ENCODE measurements at regions not wholly inside any gene's neighbourhood (a gene's known extent, or its start where the extent isn't known, plus 50 kb on each side); places are given as distances from the start of the nearest gene placed in this dataset.

DNA sequence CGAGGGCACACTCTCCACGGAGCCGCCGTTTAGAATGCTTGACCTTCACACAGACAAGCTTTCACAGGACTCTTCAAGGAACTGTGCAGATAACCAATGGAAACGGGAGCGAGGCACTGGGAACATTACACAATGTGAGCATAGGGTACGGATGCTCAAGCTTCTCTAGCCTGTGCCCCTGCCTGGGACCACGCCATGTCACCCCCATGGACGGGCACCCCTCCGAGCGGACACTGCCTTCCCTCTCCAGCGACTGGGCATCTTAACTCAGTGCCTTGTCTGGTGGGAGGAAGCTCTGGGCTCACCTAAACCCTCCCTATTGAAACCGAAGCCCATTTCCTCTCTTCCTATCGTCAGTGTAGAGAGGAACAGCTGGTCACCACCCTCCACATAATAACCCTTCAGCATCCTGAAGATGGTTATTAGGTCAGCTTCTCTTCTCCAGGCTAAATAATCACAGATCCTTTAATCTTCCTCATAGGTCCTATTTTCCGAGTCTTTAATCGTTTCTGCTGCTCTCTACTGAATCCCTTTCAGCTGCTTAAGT lies 626.7 kb downstream of the GALR1 start:
- in situ Hi-C loops (cut with MboI; ENCODE audit: low pct_ligation_motif_present in 1 of 4, low pct_unique_long_range_greater_than_20kb in 1 of 4, low sequenced_read_pairs in 3 of 4), result no loop called here

DNA sequence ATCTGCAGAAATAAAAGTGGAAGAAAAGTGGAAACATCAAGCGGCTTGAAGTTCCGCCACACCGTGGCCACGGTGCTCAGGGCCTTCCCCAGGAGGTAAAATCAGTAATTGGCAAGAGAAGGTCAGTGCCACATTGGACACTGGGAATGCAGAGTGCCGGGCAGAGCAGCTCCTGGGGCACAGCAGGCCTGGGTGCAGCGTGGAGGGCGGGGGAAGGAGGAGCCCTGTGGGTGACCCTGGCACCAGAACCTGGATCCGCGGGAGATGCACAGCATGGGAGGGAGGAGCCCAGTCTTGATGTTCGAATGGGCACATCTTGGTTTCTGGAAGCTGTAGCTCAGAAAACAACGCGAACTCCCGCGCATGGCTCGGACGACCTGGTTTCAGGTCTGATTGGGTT lies 630.2 kb downstream of the GALR1 start:
- Histone ChIP-seq H3K4me1 (no peaks in the 10 kb centered on the region), H3K36me3 (no peaks in the 10 kb centered on the region), H3K9me3 (no peaks in the 10 kb centered on the region), H3K4me3 (no peak overlapping the region), H3K27ac (no peak overlapping the region), H3K27me3 (no peaks in the 10 kb centered on the region)
- in situ Hi-C loops (cut with MboI; ENCODE audit: low pct_ligation_motif_present in 1 of 4, low pct_unique_long_range_greater_than_20kb in 1 of 4, low sequenced_read_pairs in 3 of 4), result no loop called here
- TF ChIP-seq, protein P1, sequence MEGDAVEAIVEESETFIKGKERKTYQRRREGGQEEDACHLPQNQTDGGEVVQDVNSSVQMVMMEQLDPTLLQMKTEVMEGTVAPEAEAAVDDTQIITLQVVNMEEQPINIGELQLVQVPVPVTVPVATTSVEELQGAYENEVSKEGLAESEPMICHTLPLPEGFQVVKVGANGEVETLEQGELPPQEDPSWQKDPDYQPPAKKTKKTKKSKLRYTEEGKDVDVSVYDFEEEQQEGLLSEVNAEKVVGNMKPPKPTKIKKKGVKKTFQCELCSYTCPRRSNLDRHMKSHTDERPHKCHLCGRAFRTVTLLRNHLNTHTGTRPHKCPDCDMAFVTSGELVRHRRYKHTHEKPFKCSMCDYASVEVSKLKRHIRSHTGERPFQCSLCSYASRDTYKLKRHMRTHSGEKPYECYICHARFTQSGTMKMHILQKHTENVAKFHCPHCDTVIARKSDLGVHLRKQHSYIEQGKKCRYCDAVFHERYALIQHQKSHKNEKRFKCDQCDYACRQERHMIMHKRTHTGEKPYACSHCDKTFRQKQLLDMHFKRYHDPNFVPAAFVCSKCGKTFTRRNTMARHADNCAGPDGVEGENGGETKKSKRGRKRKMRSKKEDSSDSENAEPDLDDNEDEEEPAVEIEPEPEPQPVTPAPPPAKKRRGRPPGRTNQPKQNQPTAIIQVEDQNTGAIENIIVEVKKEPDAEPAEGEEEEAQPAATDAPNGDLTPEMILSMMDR (IDR thresholded peaks at IDR 0.05), result no peak
- no peak for TF ChIP-seq POLR2A (IDR thresholded peaks at IDR 0.05)
- no peak for TF ChIP-seq EP300 (IDR thresholded peaks at IDR 0.05; ENCODE audit: low read depth)
- no peak for TF ChIP-seq POLR2AphosphoS5 (IDR thresholded peaks at IDR 0.05)
- DNase-seq, result no peak
- intact Hi-C loops (cut with DNase I; ENCODE audit: low total_unique reads), result no loop called here
- 65 to 84% methylated on average over 4 to 16 of the region's 16 CpGs for WGBS, 2 donors (ENCODE audit: low coverage in 1 of 2)

More for the DNA sequence above, 626.7 kb downstream of the GALR1 start:
- intact Hi-C loops (cut with DNase I; ENCODE audit: low total_unique reads), result no loop called here
- H3K4me3 ChIP-seq, result no peak overlapping the region
- no peaks in the 10 kb centered on the region for H3K9me3 ChIP-seq
- DNase-seq, result no peak
- no peaks in the 10 kb centered on the region for H3K36me3 ChIP-seq
- H3K27me3 ChIP-seq, result no peaks in the 10 kb centered on the region
- H3K27ac ChIP-seq, result no peak overlapping the region
- 73 to 77% methylated on average over 8 to 16 of the region's 16 CpGs for WGBS, 2 donors (ENCODE audit: low coverage in 1 of 2)
- TF ChIP-seq POLR2A (IDR thresholded peaks at IDR 0.05), result no peak
- TF ChIP-seq, protein P1 (IDR thresholded peaks at IDR 0.05), result no peak
- TF ChIP-seq POLR2AphosphoS5 (IDR thresholded peaks at IDR 0.05), result no peak
- TF ChIP-seq EP300 (IDR thresholded peaks at IDR 0.05; ENCODE audit: low read depth), result no peak
- H3K4me1 ChIP-seq, result no peaks in the 10 kb centered on the region

DNA sequence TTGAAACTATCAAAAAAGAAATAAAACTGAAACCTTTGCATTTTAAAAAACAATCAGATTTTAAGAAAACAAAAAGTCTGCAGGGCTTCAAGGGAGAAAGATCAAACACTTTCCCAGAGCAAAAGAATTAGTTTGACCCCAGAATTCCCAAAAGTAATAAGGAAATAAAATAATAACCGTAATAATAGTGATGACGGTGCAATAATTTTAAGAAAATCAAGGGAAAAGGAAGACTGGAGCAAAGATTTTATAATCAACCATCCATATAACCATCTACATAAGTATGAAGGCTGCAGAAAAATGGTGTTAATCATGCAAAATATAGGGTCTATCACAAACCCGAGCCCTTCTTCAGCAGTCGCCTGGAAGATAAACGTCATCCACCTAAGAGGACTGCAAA lies 634.8 kb downstream of the GALR1 start:
- no peaks in the 10 kb centered on the region for H3K4me1 ChIP-seq
- no peaks in the 10 kb centered on the region for H3K27me3 ChIP-seq
- TF ChIP-seq POLR2AphosphoS5 (IDR thresholded peaks at IDR 0.05), result no peak
- TF ChIP-seq EP300 (IDR thresholded peaks at IDR 0.05; ENCODE audit: low read depth), result no peak
- TF ChIP-seq POLR2A (IDR thresholded peaks at IDR 0.05), result no peak
- no peaks in the 10 kb centered on the region for H3K9me3 ChIP-seq
- H3K4me3 ChIP-seq, result no peak overlapping the region
- no peak overlapping the region for H3K27ac ChIP-seq
- H3K36me3 ChIP-seq, result no peaks in the 10 kb centered on the region
- WGBS, 2 donors (ENCODE audit: low coverage in 1 of 2), result 83 to 91% methylated on average over 5 of the region's 5 CpGs
- intact Hi-C loops (cut with DNase I; ENCODE audit: low total_unique reads), result no loop called here
- DNase-seq, result no peak
- in situ Hi-C loops (cut with MboI; ENCODE audit: low pct_ligation_motif_present in 1 of 4, low pct_unique_long_range_greater_than_20kb in 1 of 4, low sequenced_read_pairs in 3 of 4), result no loop called here

DNA sequence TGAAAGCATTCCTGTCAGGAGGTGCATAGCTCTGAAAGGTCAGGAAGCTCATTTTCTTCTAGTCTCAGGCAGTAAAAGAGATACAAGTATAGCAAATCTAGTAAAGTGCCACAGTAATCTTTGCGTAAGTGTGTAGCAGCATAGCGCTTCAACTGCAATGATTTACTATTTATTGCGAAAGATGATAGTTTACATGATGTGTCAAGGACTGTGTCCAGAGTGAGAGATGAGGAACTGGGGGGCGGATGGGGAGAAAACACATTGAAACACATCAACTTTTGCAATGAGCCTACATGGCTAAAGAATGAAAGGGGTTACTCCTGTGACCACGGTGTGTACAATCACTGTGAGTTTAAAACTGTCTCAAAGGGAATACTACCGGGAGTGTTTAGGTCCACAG lies 644.4 kb downstream of the GALR1 start:
- DNase-seq, result no peak
- H3K4me3 ChIP-seq, result no peak overlapping the region
- intact Hi-C loops (cut with DNase I; ENCODE audit: low total_unique reads), result no loop called here
- no peaks in the 10 kb centered on the region for H3K36me3 ChIP-seq
- TF ChIP-seq POLR2A (IDR thresholded peaks at IDR 0.05) (no peak), EP300 (IDR thresholded peaks at IDR 0.05; ENCODE audit: low read depth) (no peak), POLR2AphosphoS5 (IDR thresholded peaks at IDR 0.05) (no peak)
- H3K4me1 ChIP-seq, result no peaks in the 10 kb centered on the region
- H3K27me3 ChIP-seq, result peaks cover 21% of the 10 kb centered on the region
- WGBS, 2 donors (ENCODE audit: low coverage in 1 of 2), result 33 to 67% methylated on average over 1 to 6 of the region's 6 CpGs
- no peaks in the 10 kb centered on the region for H3K9me3 ChIP-seq
- no peak overlapping the region for H3K27ac ChIP-seq
- in situ Hi-C loops (cut with MboI; ENCODE audit: low pct_ligation_motif_present in 1 of 4, low pct_unique_long_range_greater_than_20kb in 1 of 4, low sequenced_read_pairs in 3 of 4), result no loop called here

DNA sequence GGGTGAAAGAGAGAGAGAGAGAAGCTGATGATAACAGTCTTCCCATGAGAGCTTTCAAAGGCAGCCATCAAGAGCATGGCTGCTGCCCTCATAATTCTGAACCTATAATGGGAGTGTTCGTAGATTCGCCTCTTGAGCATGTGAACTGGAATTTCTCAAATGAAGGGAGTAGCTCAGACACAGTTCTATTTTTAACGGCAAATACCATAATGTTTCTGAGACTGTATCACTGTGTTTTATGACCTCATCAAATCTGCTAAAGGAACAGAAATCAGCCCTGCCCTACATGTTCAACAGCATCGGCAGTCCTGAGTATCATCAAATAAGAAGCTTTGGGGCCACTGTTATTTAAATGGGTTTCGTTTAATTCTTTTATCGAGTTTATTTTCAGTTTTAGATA lies 645.6 kb downstream of the GALR1 start:
- H3K36me3 ChIP-seq, result no peaks in the 10 kb centered on the region
- no peak overlapping the region for H3K27ac ChIP-seq
- peaks cover 2 to 4% (median 4%) of the 10 kb centered on the region in 4 donors for H3K4me1 ChIP-seq
- DNase-seq, result no peak
- no peaks in the 10 kb centered on the region for H3K9me3 ChIP-seq
- in situ Hi-C loops (cut with MboI; ENCODE audit: low pct_ligation_motif_present in 1 of 4, low pct_unique_long_range_greater_than_20kb in 1 of 4, low sequenced_read_pairs in 3 of 4) (no loop called here), intact Hi-C loops (cut with DNase I; ENCODE audit: low total_unique reads) (no loop called here)
- H3K4me3 ChIP-seq, result no peak overlapping the region
- 74 to 81% methylated on average over 5 to 6 of the region's 6 CpGs for WGBS, 2 donors (ENCODE audit: low coverage in 1 of 2)
- H3K27me3 ChIP-seq, result peaks cover 21% of the 10 kb centered on the region
- TF ChIP-seq POLR2A (IDR thresholded peaks at IDR 0.05) (no peak), POLR2AphosphoS5 (IDR thresholded peaks at IDR 0.05) (no peak), EP300 (IDR thresholded peaks at IDR 0.05; ENCODE audit: low read depth) (no peak)
- TF ChIP-seq, protein P1 (IDR thresholded peaks at IDR 0.05), result no peak
